HCT116 (cell line): ENCODE measurements at regions not wholly inside any gene's neighbourhood (a gene's known extent, or its start where the extent isn't known, plus 50 kb on each side); places are given as distances from the start of the nearest gene placed in this dataset.

ENCODE experiments used
- ATAC-seq: fragments of 200-7000 bp; cut with Tn5 transposase; 2 replicates; pipeline ENCODE4 v1.9.1; 2020; ENCODE audit warnings: mild to moderate bottlenecking, moderate library complexity
- BruUV-seq: library from RNA; stranded (reverse); fragments of 400-500 nt; replicated peaks from 2 replicates; lab custom pipeline; 2021; lab: Mats Ljungman, UMichigan
- CTCF ChIA-PET: fragments of 300-600 bp; sonication (Branson Sonifier 250); formaldehyde crosslinking; loops from one replicate; lab custom pipeline; 2021; ENCODE audit warnings: antibody characterized with exemption; lab: Charles Lee
- POLR2A ChIA-PET: fragments of 300-600, 350-600 bp; sonication (Branson Sonifier 250); formaldehyde crosslinking; loops from one replicate; lab custom pipeline; 2021; ENCODE audit warnings: antibody characterized with exemption; lab: Charles Lee
- RAD21 ChIA-PET, 2 experiments: fragments of 300-600 bp; sonication (Branson Sonifier 250); formaldehyde crosslinking; loops; one replicate each; lab custom pipeline; 2023; ENCODE audit warnings: low total read pairs in 2 of 2; ENCODE audit not compliant: uncharacterized antibody in 2 of 2, unreplicated experiment in 2 of 2, low non-redundant PET in 1 of 2; lab: Charles Lee
- DNase-seq: peaks from one replicate; pipeline ENCODE4 v3.0.0-alpha.2; 2010; ENCODE audit warnings: low read depth, low spot score
- H2AFZ ChIP-seq: fragments of 200-600 bp; shearing (Covaris generic), sonication (generic); 2 replicates; pipeline ENCODE4 v1.6.1; 2017; ENCODE audit warnings: low read depth, mixed run types, mixed read lengths, antibody characterized with exemption, low read length; ENCODE audit not compliant: poor library complexity, severe bottlenecking
- H3K27ac ChIP-seq: 2 replicates; pipeline ENCODE4 v1.5.1; 2012; ENCODE audit warnings: low read depth, low read length
- H3K27me3 ChIP-seq: fragments of 200-600 bp; sonication (generic); 2 replicates; pipeline ENCODE4 v1.6.1; 2016; ENCODE audit warnings: mixed run types, low read length, mixed read lengths; ENCODE audit not compliant: insufficient read depth
- H3K36me3 ChIP-seq, 2 experiments: fragments of 200-500 bp in 1 of 2; fragments of 200-600 bp in 1 of 2; sonication (Bioruptor generic) in 1 of 2; sonication (generic) in 1 of 2; 2 replicates each; pipeline versions ENCODE4 v1.5.1 to v1.6.1; 2014 to 2016; ENCODE audit warnings: low read length in 2 of 2, inconsistent platforms in 1 of 2, mixed read lengths in 1 of 2, mixed run types in 1 of 2; ENCODE audit not compliant: insufficient read depth in 2 of 2, control insufficient read depth in 1 of 2
- H3K4me1 ChIP-seq, 2 experiments: fragments of 200-600 bp in 1 of 2; sonication (generic) in 1 of 2; 2 replicates each; pipeline versions ENCODE4 v1.5.1 to v1.6.1; 2012 to 2017; ENCODE audit warnings: low read length in 2 of 2, inconsistent platforms in 1 of 2, mild to moderate bottlenecking in 1 of 2, mixed read lengths in 1 of 2, mixed run types in 1 of 2, moderate library complexity in 1 of 2; ENCODE audit not compliant: insufficient read depth in 2 of 2, control insufficient read depth in 1 of 2
- H3K4me2 ChIP-seq: fragments of 200-600 bp; sonication (generic); 2 replicates; pipeline ENCODE4 v1.6.1; 2017; ENCODE audit warnings: mixed run types, low read length, mixed read lengths
- H3K4me3 ChIP-seq, 2 experiments: fragments of 200-600 bp in 1 of 2; sonication (generic) in 1 of 2; replicated peaks in 1 of 2; 2 replicates each; pipeline ENCODE4 v1.5.1; 2011 to 2016; ENCODE audit warnings: low read length in 2 of 2, control low read depth in 1 of 2, low read depth in 1 of 2, mild to moderate bottlenecking in 1 of 2, mixed read lengths in 1 of 2, mixed run types in 1 of 2
- H3K79me2 ChIP-seq: fragments of 200-600 bp; sonication (generic); 2 replicates; pipeline ENCODE4 v1.6.1; 2017; ENCODE audit warnings: mild to moderate bottlenecking, mixed run types, low read length, moderate library complexity, mixed read lengths; ENCODE audit not compliant: insufficient read depth
- H3K9ac ChIP-seq: fragments of 200-600 bp; sonication (generic); 2 replicates; pipeline ENCODE4 v1.6.1; 2016; ENCODE audit warnings: low read length, mixed read lengths
- H3K9me2 ChIP-seq: fragments of 200-600 bp; sonication (generic), shearing (Covaris generic); 2 replicates; pipeline ENCODE4 v1.6.1; 2017; ENCODE audit warnings: mixed run types, mild to moderate bottlenecking, moderate library complexity; ENCODE audit not compliant: insufficient read depth
- H3K9me3 ChIP-seq, 2 experiments: fragments of 200-500 bp in 1 of 2; fragments of 200-600 bp in 1 of 2; sonication (Bioruptor generic) in 1 of 2; sonication (generic) in 1 of 2; 2 replicates each; pipeline ENCODE4 v1.6.1; 2014 to 2017; ENCODE audit warnings: low read length in 2 of 2, mixed read lengths in 2 of 2, inconsistent platforms in 1 of 2, low read depth in 1 of 2, mild to moderate bottlenecking in 1 of 2, mixed run types in 1 of 2, moderate library complexity in 1 of 2; ENCODE audit not compliant: control insufficient read depth in 1 of 2, insufficient read depth in 1 of 2
- H4K20me1 ChIP-seq: fragments of 200-600 bp; sonication (generic), shearing (Covaris generic); 2 replicates; pipeline ENCODE4 v1.6.1; 2017; ENCODE audit warnings: mixed run types, mild to moderate bottlenecking, moderate library complexity; ENCODE audit not compliant: insufficient read depth
- EGR1 ChIP-seq: IDR thresholded peaks from 2 replicates; pipeline ENCODE4 v1.6.1; 2012; ENCODE audit warnings: low read depth
- ELF1 ChIP-seq: IDR thresholded peaks from 2 replicates; pipeline ENCODE4 v1.6.1; 2012; ENCODE audit warnings: low read depth, borderline replicate concordance
- SP1 ChIP-seq: IDR thresholded peaks from 2 replicates; pipeline ENCODE4 v1.6.1; 2012; ENCODE audit warnings: low read depth
- intact Hi-C: fragments of 100-400 bp; cut with micrococcal nuclease; formaldehyde crosslinking; loops from 2 replicates; pipeline ENCODE4 v1.10.0; 2022
- TF ChIP-seq, protein P1 (sequence below): IDR thresholded peaks from 2 replicates; pipeline ENCODE4 v1.6.1; 2012

DNA sequence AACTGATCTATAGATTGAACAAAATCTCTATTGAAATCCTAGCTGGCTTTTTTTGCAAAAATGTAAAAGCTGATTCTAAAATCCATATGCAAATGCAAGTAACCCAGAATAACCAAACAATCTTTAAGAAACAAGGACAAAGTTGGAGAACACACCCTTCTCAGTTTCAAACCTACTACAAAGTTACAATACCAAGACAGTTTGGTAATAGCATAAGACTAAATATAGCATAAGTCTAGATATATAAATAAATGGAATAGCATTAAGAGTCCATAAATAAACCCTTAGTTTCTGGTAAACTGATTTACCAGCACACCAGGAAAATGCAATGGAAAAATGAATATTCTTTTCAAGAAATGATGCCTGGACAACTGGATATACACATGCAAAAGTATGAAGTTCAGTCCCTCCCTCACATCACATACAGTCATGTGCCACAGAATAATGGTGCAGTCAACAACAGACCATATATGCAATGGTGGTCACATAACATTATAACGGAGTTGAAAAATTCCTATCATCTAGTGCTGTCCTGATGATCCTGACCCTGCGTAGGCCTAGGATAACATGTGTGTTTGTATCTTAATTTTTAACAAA is 94.5 kb upstream of the GRIN2B start:
- RAD21 ChIA-PET, result no interaction called here
- POLR2A ChIA-PET, result no interaction called here
- Histone ChIP-seq H3K79me2 (no peaks in the 10 kb centered on the region), H3K4me2 (no peak overlapping the region), H3K27me3 (no peaks in the 10 kb centered on the region), H3K36me3 (no peaks in the 10 kb centered on the region), H3K9me3 (no peaks in the 10 kb centered on the region), H3K27ac (no peak overlapping the region), H4K20me1 (no peaks in the 10 kb centered on the region), H3K9me2 (no peaks in the 10 kb centered on the region), H2AFZ (no peak overlapping the region), H3K4me3 (no peak overlapping the region)
- DNase-seq, result no peak
- CTCF ChIA-PET, result no interaction called here
- intact Hi-C loops, result no loop called here
- no peak for TF ChIP-seq EGR1
- TF ChIP-seq, all 23 proteins: peak for 0
- ATAC-seq, result no peak
- Histone ChIP-seq H3K4me1 (no peaks in the 10 kb centered on the region), H3K9ac (no peak overlapping the region)
- BruUV-seq, result no TSS peak

DNA sequence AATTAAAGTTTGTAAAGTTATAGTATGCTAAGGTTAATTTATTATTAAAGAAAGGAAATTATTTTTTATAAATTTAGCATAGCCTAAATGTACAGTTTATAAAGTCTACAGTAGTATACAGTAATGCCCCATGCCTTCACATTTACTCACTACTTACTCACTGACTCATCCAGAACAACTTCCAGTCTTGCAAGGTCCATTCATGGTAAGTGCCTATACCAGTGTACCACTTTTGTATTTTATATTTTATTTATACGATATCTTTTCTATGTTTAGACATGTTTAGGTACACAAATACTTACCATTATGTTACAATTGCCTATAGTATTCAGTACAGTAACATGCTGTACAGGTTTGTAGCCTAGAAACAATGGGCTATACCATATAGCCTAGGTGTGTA is 95.1 kb upstream of the GRIN2B start:
- TF ChIP-seq, protein P1, sequence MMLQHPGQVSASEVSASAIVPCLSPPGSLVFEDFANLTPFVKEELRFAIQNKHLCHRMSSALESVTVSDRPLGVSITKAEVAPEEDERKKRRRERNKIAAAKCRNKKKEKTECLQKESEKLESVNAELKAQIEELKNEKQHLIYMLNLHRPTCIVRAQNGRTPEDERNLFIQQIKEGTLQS, result no peak
- TF ChIP-seq SP1 (no peak), ELF1 (no peak)
- no TSS peak for BruUV-seq
- H4K20me1 ChIP-seq, result no peaks in the 10 kb centered on the region
- H2AFZ ChIP-seq, result no peak overlapping the region
- H3K4me2 ChIP-seq, result no peak overlapping the region
- no peak overlapping the region for H3K9ac ChIP-seq
- H3K4me3 ChIP-seq, result no peak overlapping the region
- H3K4me1 ChIP-seq, result no peaks in the 10 kb centered on the region
- no peak overlapping the region for H3K27ac ChIP-seq
- no peaks in the 10 kb centered on the region for H3K27me3 ChIP-seq
- H3K79me2 ChIP-seq, result no peaks in the 10 kb centered on the region
- POLR2A ChIA-PET, result no interaction called here
- no peaks in the 10 kb centered on the region for H3K9me2 ChIP-seq
- DNase-seq (no peak), ATAC-seq (no peak)
- CTCF ChIA-PET, result no interaction called here
- H3K9me3 ChIP-seq, result no peaks in the 10 kb centered on the region
- RAD21 ChIA-PET, result no interaction called here
- intact Hi-C loops, result no loop called here
- H3K36me3 ChIP-seq, result no peaks in the 10 kb centered on the region
